ENCODE measurements at regions not wholly inside any gene's neighbourhood (a gene's known extent, or its start where the extent isn't known, plus 50 kb on each side); places are given as distances from the start of the nearest gene placed in this dataset.
A peak's percentile ranks its signal among the peaks of the same experiment; 100 is the strongest.

DNA sequence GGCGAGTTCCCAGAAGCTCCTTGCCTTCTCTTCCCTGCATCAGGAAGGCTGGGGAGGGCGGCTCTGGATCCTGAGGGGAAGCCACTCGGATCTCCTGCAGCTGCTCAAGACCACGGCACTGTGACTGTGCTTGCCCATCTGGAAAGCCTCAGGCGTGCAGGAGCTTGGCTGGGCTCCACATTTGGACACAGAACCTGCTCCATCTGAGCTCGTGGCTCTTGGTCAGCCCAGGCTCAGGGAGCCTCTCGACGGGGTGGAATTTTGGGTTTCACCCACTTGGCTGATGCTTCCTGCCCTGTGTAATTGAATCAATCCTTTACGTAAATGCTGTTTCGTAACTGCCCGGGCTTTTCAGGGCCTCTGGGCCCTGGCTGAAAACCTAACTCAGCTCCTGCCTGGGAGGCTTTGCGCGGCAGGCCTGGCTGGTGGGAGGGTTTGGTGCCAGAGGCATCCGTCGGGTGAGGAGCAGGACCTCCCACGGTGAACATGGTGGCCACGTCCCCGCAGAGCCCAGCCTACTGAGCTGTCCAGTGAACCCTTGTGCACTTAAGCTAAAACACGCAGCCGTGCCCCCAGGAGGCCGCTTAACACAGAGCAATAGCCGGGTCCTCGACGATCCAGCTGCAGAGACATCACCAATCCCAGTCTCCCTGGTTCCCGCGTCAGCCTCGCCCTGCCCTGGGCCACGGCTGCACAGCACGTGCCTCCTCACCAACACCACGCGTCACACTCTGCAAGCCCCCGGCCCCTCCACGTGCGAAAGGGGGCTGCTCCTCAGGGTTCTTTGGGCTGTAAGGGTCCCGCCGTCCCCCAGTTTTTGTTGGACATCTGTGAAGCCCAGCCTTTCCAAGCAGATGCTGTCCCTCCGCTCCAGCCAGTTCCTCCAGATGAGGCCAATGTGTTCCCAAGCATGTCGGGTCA is 241.0 kb downstream of the DLL1 start:
- H3K4me3 ChIP-seq = no peak overlapping the region
- H3K27ac ChIP-seq = no peak overlapping the region
- intact Hi-C loops (cut with DNase I) = no loop called here
- TF ChIP-seq, protein P1, sequence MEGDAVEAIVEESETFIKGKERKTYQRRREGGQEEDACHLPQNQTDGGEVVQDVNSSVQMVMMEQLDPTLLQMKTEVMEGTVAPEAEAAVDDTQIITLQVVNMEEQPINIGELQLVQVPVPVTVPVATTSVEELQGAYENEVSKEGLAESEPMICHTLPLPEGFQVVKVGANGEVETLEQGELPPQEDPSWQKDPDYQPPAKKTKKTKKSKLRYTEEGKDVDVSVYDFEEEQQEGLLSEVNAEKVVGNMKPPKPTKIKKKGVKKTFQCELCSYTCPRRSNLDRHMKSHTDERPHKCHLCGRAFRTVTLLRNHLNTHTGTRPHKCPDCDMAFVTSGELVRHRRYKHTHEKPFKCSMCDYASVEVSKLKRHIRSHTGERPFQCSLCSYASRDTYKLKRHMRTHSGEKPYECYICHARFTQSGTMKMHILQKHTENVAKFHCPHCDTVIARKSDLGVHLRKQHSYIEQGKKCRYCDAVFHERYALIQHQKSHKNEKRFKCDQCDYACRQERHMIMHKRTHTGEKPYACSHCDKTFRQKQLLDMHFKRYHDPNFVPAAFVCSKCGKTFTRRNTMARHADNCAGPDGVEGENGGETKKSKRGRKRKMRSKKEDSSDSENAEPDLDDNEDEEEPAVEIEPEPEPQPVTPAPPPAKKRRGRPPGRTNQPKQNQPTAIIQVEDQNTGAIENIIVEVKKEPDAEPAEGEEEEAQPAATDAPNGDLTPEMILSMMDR (IDR thresholded peaks at IDR 0.05) = no peak
- H3K36me3 ChIP-seq = no peaks in the 10 kb centered on the region
- DNase-seq (ENCODE audit: low spot score in 2 of 2) = peak; percentile 19 to 80
- H3K27me3 ChIP-seq = no peaks in the 10 kb centered on the region
- H3K9me3 ChIP-seq = no peaks in the 10 kb centered on the region
- no peaks in the 10 kb centered on the region for H3K4me1 ChIP-seq

DNA sequence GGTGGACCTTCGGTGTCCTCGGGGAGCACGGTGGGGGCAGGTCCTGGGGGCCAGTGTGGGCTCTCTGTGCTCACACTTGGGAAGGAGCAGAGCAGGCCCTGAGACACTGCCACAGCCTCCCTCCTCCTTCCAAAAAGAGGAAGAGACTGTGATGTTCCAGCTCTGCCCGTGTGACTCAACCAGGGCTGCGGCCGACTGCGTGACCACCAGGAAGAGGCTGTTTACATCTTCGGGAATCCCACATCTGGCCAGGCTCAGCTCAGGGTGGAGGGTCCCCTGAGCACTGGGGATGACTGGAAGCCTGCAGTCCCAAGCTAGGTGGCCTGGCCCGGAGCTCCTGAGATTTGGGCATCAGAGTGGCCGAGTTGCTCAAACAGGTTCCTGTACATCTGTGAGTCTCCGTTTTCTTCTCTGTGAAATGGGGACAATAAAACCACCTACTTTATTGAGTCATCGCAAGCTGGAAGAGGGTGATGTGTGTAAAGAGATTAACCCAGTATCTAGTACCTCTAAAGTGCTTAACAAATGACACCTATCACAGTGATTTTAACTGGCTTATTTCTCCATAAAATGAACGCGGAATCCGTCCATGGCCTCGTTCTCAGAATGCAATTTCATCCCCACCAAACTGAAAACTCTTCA is 242.1 kb downstream of the DLL1 start:
- intact Hi-C loops (cut with DNase I) = no loop called here
- no peaks in the 10 kb centered on the region for H3K36me3 ChIP-seq
- no peak overlapping the region for H3K27ac ChIP-seq
- peak in 1 of 2 donors; percentile 79 for DNase-seq (ENCODE audit: low spot score in 2 of 2)
- no peaks in the 10 kb centered on the region for H3K4me1 ChIP-seq
- H3K27me3 ChIP-seq = no peaks in the 10 kb centered on the region
- TF ChIP-seq, protein P1 (IDR thresholded peaks at IDR 0.05) = no peak
- H3K9me3 ChIP-seq = no peaks in the 10 kb centered on the region
- no peak overlapping the region for H3K4me3 ChIP-seq

DNA sequence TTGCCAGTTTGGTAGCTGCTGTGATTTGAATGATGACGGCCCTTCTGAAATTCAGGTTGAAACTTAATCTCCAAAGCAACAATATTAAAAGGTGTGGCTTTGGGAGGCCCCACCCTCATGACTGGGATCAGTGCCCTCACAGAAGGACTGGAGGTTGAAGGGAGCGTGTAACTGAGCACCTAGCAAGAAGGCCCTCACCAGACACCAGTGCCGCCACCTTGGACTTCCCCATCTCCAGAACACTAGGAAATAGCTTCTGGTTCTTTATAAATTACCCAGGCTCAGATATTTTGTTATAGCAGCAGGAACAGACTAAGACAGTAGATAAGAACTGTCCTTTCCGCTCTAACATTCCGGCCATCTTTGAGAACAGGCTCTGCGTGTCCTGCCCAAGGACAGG is 243.1 kb downstream of the DLL1 start:
- Histone ChIP-seq H3K4me1 (no peaks in the 10 kb centered on the region), H3K36me3 (no peaks in the 10 kb centered on the region), H3K27ac (no peak overlapping the region), H3K4me3 (no peak overlapping the region), H3K9me3 (no peaks in the 10 kb centered on the region), H3K27me3 (no peaks in the 10 kb centered on the region)
- DNase-seq (ENCODE audit: low spot score in 2 of 2) = peak in 1 of 2 donors; percentile 25
- intact Hi-C loops (cut with DNase I) = no loop called here
- TF ChIP-seq, protein P1 (IDR thresholded peaks at IDR 0.05) = no peak

DNA sequence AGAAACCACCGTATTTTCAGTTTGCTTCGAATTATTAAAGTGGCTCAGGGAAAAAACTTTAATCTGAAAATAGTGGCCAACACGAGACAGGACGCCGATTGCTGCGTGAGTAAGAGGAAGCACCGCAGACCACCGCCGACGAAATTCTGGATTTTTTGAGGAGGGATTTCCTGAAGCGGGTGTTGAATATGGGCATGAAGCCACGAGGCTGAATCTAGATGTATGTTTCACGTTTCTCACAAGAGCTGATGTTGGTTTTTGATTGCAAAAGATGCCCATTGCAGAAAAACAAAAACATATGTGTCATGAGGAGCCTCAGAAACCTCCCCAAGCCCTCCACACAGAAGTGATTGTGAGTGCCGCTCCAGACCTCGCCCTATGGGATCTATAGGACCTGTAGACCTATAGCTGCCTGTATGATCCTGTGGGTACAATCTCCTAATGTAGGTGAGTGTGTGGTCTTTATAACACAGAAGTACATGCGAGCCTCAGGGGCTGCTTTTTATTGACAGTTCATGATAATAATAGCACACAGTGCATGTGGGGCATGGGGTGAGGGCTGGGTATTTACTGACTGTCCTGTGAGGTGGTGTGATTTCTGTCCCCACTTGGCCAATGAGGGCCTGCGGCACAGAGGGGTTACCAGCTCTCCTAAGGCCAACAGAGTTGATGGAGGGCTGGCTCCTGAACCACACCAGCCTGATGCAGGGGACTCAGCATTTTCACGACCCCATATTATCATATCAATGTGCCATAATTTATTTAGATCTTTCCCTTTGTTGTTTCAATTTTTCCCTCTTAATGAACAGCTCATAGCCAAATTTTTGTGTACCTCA is 243.9 kb downstream of the DLL1 start:
- intact Hi-C loops (cut with DNase I) = no loop called here
- Histone ChIP-seq H3K27me3 (no peaks in the 10 kb centered on the region), H3K36me3 (no peaks in the 10 kb centered on the region), H3K4me3 (no peak overlapping the region), H3K27ac (no peak overlapping the region), H3K4me1 (no peaks in the 10 kb centered on the region), H3K9me3 (no peaks in the 10 kb centered on the region)
- peak in 1 of 2 donors; percentile 60 for DNase-seq (ENCODE audit: low spot score in 2 of 2)
- TF ChIP-seq, protein P1 (IDR thresholded peaks at IDR 0.05) = no peak

DNA sequence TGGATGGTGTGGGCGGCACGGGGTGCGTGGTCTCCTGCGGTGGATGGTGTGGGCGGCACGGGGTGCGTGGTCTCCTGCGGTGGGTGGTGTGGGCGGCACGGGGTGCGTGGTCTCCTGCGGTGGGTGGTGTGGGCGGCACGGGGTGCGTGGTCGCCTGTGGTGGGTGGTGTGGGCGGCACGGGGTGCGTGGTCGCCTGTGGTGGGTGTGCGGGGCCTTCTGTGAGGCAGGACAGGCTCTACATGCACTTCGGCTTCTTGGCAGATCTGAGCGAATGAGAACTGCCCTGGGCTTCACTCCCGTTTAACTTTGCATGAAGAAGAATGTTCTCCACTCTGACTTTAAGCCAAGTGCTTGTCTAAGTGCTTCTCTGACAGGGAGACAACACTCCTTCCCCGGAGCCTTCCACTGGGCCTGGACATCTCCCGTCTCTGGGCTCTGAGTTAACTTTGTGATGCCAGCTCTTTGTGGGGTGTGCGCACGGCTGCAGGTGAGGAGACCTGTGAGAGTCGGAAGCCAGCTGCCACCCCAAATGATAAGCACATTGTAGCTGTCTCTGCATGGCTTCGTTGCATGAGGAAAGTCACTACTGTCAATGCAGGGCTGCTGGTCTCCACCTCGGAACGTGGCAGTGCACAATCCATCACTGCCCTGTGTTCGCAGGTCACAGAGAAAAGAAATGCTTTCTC is 244.8 kb downstream of the DLL1 start:
- TF ChIP-seq, protein P1 (IDR thresholded peaks at IDR 0.05) = no peak
- intact Hi-C loops (cut with DNase I) = no loop called here
- peak in 1 of 2 donors; percentile 59 for DNase-seq (ENCODE audit: low spot score in 2 of 2)
- Histone ChIP-seq H3K4me1 (no peaks in the 10 kb centered on the region), H3K36me3 (no peaks in the 10 kb centered on the region), H3K27me3 (no peaks in the 10 kb centered on the region), H3K4me3 (no peak overlapping the region), H3K9me3 (no peaks in the 10 kb centered on the region), H3K27ac (no peak overlapping the region)
